ENCODE measurements at regions not wholly inside any gene's neighbourhood (a gene's known extent, or its start where the extent isn't known, plus 50 kb on each side); places are given as distances from the start of the nearest gene placed in this dataset.

GRCh38 chr9:89969881-89970639 is 365.2 kb downstream of the GADD45G start:
- H3K4me1 ChIP-seq (ENCODE audit: control insufficient read depth, insufficient read depth, low read length): no peaks in the 10 kb centered on the region
- no peaks in the 10 kb centered on the region for H3K36me3 ChIP-seq (ENCODE audit: control insufficient read depth, insufficient read depth, low read length)
- DNase-seq (ENCODE audit: low read depth, low spot score): no peak
- no CpG with 5 or more reads among the region's 11 CpGs for WGBS (ENCODE audit: insufficient coverage, insufficient read length)
- H3K27ac ChIP-seq (ENCODE audit: low read length): no peak overlapping the region
- no peaks in the 10 kb centered on the region for H3K27me3 ChIP-seq (ENCODE audit: control insufficient read depth, insufficient read depth, low read length)
- no peaks in the 10 kb centered on the region for H3K9me3 ChIP-seq (ENCODE audit: control insufficient read depth, insufficient read depth, low read length)
- no peak overlapping the region for H3K4me3 ChIP-seq (ENCODE audit: low read length)

- Histone ChIP-seq H3K9me3 (ENCODE audit: control insufficient read depth, insufficient read depth, low read length) (no peaks in the 10 kb centered on the region), H3K4me3 (ENCODE audit: low read length) (no peak overlapping the region), H3K36me3 (ENCODE audit: control insufficient read depth, insufficient read depth, low read length) (no peaks in the 10 kb centered on the region), H3K27me3 (ENCODE audit: control insufficient read depth, insufficient read depth, low read length) (no peaks in the 10 kb centered on the region), H3K27ac (ENCODE audit: low read length) (no peak overlapping the region), H3K4me1 (ENCODE audit: control insufficient read depth, insufficient read depth, low read length) (no peaks in the 10 kb centered on the region)
- no peak for DNase-seq (ENCODE audit: low read depth, low spot score)
- WGBS (ENCODE audit: insufficient coverage, insufficient read length): no CpG with 5 or more reads among the region's 15 CpGs
Measured at GRCh38 chr9:89970701-89971100, 365.9 kb downstream of the GADD45G start.

- Histone ChIP-seq H3K36me3 (ENCODE audit: control insufficient read depth, insufficient read depth, low read length) (no peaks in the 10 kb centered on the region), H3K27ac (ENCODE audit: low read length) (no peak overlapping the region), H3K4me1 (ENCODE audit: control insufficient read depth, insufficient read depth, low read length) (no peaks in the 10 kb centered on the region), H3K9me3 (ENCODE audit: control insufficient read depth, insufficient read depth, low read length) (no peaks in the 10 kb centered on the region), H3K27me3 (ENCODE audit: control insufficient read depth, insufficient read depth, low read length) (no peaks in the 10 kb centered on the region), H3K4me3 (ENCODE audit: low read length) (no peak overlapping the region)
- no peak for DNase-seq (ENCODE audit: low read depth, low spot score)
- WGBS (ENCODE audit: insufficient coverage, insufficient read length): no CpG with 5 or more reads among the region's 5 CpGs
Measured at GRCh38 chr9:89972535-89972934, 367.7 kb downstream of the GADD45G start.

DNA sequence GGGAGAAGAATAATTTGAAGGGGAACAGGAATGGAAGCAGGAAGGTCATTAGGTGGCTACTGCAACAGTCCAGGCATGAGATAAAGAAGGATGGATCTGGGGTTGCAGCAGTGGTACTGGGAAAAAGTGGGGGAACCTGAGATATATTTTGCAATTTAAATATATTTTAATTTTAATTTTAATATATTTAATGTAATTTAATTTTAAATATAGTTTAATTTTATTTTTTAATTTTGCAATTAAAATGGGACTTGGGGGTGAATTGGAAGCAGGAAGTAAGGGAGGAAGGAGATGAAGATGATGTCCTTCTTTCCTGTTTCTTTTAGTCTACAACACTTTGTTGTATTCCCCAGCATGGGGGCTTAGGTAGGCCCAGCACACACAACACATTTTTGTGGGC is 369.8 kb downstream of the GADD45G start:
- Histone ChIP-seq H3K27me3 (ENCODE audit: control insufficient read depth, insufficient read depth, low read length) (no peaks in the 10 kb centered on the region), H3K4me3 (ENCODE audit: low read length) (no peak overlapping the region), H3K9me3 (ENCODE audit: control insufficient read depth, insufficient read depth, low read length) (no peaks in the 10 kb centered on the region), H3K36me3 (ENCODE audit: control insufficient read depth, insufficient read depth, low read length) (no peaks in the 10 kb centered on the region), H3K4me1 (ENCODE audit: control insufficient read depth, insufficient read depth, low read length) (no peaks in the 10 kb centered on the region), H3K27ac (ENCODE audit: low read length) (no peak overlapping the region)
- no peak for DNase-seq (ENCODE audit: low read depth, low spot score)

- H3K4me3 ChIP-seq (ENCODE audit: low read length): no peak overlapping the region
- no peaks in the 10 kb centered on the region for H3K4me1 ChIP-seq (ENCODE audit: control insufficient read depth, insufficient read depth, low read length)
- H3K9me3 ChIP-seq (ENCODE audit: control insufficient read depth, insufficient read depth, low read length): no peaks in the 10 kb centered on the region
- DNase-seq (ENCODE audit: low read depth, low spot score): no peak
- no peaks in the 10 kb centered on the region for H3K27me3 ChIP-seq (ENCODE audit: control insufficient read depth, insufficient read depth, low read length)
- no peak overlapping the region for H3K27ac ChIP-seq (ENCODE audit: low read length)
- no CpG with 5 or more reads among the region's 1 CpG for WGBS (ENCODE audit: insufficient coverage, insufficient read length)
- no peaks in the 10 kb centered on the region for H3K36me3 ChIP-seq (ENCODE audit: control insufficient read depth, insufficient read depth, low read length)
Measured at GRCh38 chr9:89975024-89975423, 370.2 kb downstream of the GADD45G start.

DNA sequence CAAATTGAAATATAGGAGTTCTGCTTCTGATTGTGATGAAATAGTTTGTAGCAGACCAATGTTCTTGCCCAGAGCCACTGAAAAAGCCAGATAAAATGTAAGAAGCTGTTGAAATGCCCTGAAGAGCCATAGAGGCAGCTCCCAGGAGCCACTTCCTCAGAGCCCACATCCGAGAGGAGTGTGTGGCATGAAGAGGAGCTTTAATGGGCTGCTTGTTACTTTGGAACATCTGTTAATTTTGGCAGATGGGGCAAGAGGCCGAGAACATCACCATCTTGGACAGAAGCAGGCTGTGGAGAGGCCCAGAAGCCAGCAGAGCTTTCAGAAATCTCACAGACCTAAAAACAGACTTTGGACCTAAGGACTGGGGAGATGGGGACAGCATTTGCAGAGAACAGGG is 370.8 kb downstream of the GADD45G start:
- H3K36me3 ChIP-seq (ENCODE audit: control insufficient read depth, insufficient read depth, low read length): no peaks in the 10 kb centered on the region
- H3K27me3 ChIP-seq (ENCODE audit: control insufficient read depth, insufficient read depth, low read length): no peaks in the 10 kb centered on the region
- no peaks in the 10 kb centered on the region for H3K4me1 ChIP-seq (ENCODE audit: control insufficient read depth, insufficient read depth, low read length)
- WGBS (ENCODE audit: insufficient coverage, insufficient read length): no CpG with 5 or more reads among the region's 2 CpGs
- H3K4me3 ChIP-seq (ENCODE audit: low read length): no peak overlapping the region
- no peaks in the 10 kb centered on the region for H3K9me3 ChIP-seq (ENCODE audit: control insufficient read depth, insufficient read depth, low read length)
- DNase-seq (ENCODE audit: low read depth, low spot score): no peak
- H3K27ac ChIP-seq (ENCODE audit: low read length): no peak overlapping the region

DNA sequence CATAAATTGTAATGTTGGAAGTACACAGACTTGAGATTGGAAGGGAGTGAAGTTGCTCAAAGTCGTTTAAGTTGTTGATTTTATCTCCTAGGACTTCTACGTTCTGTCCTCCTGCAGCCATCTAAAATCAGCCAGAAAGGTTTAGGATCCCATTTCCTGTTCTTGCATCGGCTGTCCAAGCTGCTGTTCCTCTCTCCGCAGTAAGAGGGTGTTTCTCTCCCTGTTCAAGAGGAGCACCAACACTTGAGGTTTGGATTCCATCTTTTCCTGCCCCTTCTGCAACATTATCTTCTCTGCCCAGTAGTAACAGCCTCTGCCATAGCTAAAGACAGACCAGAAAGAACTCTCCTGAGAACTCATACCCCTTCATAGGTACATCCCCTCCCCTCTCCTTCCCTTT is 373.4 kb downstream of the GADD45G start:
- H3K9me3 ChIP-seq (ENCODE audit: control insufficient read depth, insufficient read depth, low read length): no peaks in the 10 kb centered on the region
- no peak overlapping the region for H3K4me3 ChIP-seq (ENCODE audit: low read length)
- no peaks in the 10 kb centered on the region for H3K36me3 ChIP-seq (ENCODE audit: control insufficient read depth, insufficient read depth, low read length)
- H3K4me1 ChIP-seq (ENCODE audit: control insufficient read depth, insufficient read depth, low read length): no peaks in the 10 kb centered on the region
- H3K27ac ChIP-seq (ENCODE audit: low read length): no peak overlapping the region
- WGBS (ENCODE audit: insufficient coverage, insufficient read length): no CpG with 5 or more reads among the region's 4 CpGs
- H3K27me3 ChIP-seq (ENCODE audit: control insufficient read depth, insufficient read depth, low read length): no peaks in the 10 kb centered on the region
- no peak for DNase-seq (ENCODE audit: low read depth, low spot score)

DNA sequence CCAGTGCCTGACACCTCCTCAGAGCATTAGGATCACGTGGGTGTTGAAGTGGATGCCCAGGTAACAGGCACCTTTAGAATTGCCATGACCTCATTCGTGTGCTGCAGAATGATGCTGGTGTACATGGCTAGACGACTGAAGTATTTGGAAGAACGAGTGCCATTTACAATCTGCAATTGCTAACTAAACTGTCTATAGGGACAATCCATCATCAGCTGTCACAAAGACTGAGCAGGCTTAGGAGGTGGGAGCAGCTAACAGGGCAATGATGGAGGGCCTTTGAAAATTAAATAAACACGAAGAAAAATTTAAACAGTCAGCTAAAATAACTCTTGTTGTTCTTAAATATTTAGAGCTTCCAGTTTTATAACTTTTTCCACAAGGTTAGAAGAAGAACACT is 375.8 kb downstream of the GADD45G start:
- no peaks in the 10 kb centered on the region for H3K36me3 ChIP-seq (ENCODE audit: control insufficient read depth, insufficient read depth, low read length)
- no peaks in the 10 kb centered on the region for H3K4me1 ChIP-seq (ENCODE audit: control insufficient read depth, insufficient read depth, low read length)
- H3K9me3 ChIP-seq (ENCODE audit: control insufficient read depth, insufficient read depth, low read length): no peaks in the 10 kb centered on the region
- H3K27ac ChIP-seq (ENCODE audit: low read length): no peak overlapping the region
- H3K4me3 ChIP-seq (ENCODE audit: low read length): no peak overlapping the region
- H3K27me3 ChIP-seq (ENCODE audit: control insufficient read depth, insufficient read depth, low read length): no peaks in the 10 kb centered on the region
- no CpG with 5 or more reads among the region's 5 CpGs for WGBS (ENCODE audit: insufficient coverage, insufficient read length)
- DNase-seq (ENCODE audit: low read depth, low spot score): no peak

DNA sequence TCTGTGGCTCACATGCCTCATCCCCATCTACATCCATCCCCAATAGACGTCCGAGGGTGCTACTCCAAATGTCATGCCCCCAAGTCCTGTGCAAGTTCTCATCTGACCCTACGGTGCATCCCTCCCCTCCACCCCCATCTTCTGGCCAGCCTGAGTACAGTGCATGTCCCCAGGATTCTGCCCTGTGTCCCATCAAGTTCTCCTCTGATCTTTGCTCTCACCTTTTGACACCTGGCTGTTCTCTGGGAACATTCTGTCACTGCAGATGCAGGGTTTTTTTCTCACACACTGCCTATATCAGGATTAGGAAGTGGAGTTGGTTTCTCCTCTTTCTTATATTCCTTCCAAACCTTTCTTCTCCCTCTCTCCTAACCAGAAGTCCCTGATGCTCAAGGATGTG is 377.2 kb downstream of the GADD45G start:
- Histone ChIP-seq H3K27me3 (ENCODE audit: control insufficient read depth, insufficient read depth, low read length) (no peaks in the 10 kb centered on the region), H3K4me3 (ENCODE audit: low read length) (no peak overlapping the region), H3K9me3 (ENCODE audit: control insufficient read depth, insufficient read depth, low read length) (no peaks in the 10 kb centered on the region), H3K27ac (ENCODE audit: low read length) (no peak overlapping the region), H3K36me3 (ENCODE audit: control insufficient read depth, insufficient read depth, low read length) (no peaks in the 10 kb centered on the region), H3K4me1 (ENCODE audit: control insufficient read depth, insufficient read depth, low read length) (no peaks in the 10 kb centered on the region; the same call in 1 of the 2 replicates)
- DNase-seq (ENCODE audit: low read depth, low spot score): no peak
- no CpG with 5 or more reads among the region's 3 CpGs for WGBS (ENCODE audit: insufficient coverage, insufficient read length)

- no peak overlapping the region for H3K4me3 ChIP-seq (ENCODE audit: low read length)
- no CpG with 5 or more reads among the region's 3 CpGs for WGBS (ENCODE audit: insufficient coverage, insufficient read length)
- no peak for DNase-seq (ENCODE audit: low read depth, low spot score)
Measured at GRCh38 chr9:89983411-89983810, 378.6 kb downstream of the GADD45G start.

DNA sequence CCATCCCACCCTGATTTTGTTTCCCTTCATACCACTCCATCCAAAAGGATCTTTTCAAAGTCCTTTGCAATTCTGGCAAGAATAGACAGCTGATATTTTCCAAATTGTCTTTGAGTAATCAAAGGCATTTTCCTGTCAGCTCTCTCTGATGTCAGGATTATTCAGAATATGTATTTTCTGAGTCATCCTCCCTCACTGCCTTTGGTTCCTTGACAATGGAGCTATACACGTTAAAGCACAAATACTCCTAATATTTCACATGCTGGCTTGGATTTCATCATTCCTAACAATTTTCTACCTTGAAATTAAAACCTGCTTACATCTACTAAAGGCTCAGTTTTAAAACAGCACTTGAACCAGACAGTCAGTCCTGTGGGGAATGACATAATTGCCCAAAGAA is 379.4 kb downstream of the GADD45G start:
- Histone ChIP-seq H3K4me1 (ENCODE audit: control insufficient read depth, insufficient read depth, low read length) (no peaks in the 10 kb centered on the region; the same call in 1 of the 2 replicates), H3K4me3 (ENCODE audit: low read length) (no peak overlapping the region), H3K27me3 (ENCODE audit: control insufficient read depth, insufficient read depth, low read length) (no peaks in the 10 kb centered on the region), H3K27ac (ENCODE audit: low read length) (no peak overlapping the region), H3K36me3 (ENCODE audit: control insufficient read depth, insufficient read depth, low read length) (no peaks in the 10 kb centered on the region), H3K9me3 (ENCODE audit: control insufficient read depth, insufficient read depth, low read length) (no peaks in the 10 kb centered on the region)
- WGBS (ENCODE audit: insufficient coverage, insufficient read length): no CpG with 5 or more reads among the region's 1 CpG
- no peak for DNase-seq (ENCODE audit: low read depth, low spot score)

More at GRCh38 chr9:89983411-89983810, 378.6 kb downstream of the GADD45G start:
- Histone ChIP-seq H3K27me3 (ENCODE audit: control insufficient read depth, insufficient read depth, low read length) (no peaks in the 10 kb centered on the region), H3K4me1 (ENCODE audit: control insufficient read depth, insufficient read depth, low read length) (no peaks in the 10 kb centered on the region; the same call in 1 of the 2 replicates), H3K9me3 (ENCODE audit: control insufficient read depth, insufficient read depth, low read length) (no peaks in the 10 kb centered on the region), H3K27ac (ENCODE audit: low read length) (no peak overlapping the region), H3K36me3 (ENCODE audit: control insufficient read depth, insufficient read depth, low read length) (no peaks in the 10 kb centered on the region)
